Activated CD8-positive, alpha-beta memory T cell treated with anti-CD3 and anti-CD28 coated beads for 1 hour (primary cell): ENCODE measurements at regions not wholly inside any gene's neighbourhood (a gene's known extent, or its start where the extent isn't known, plus 50 kb on each side); places are given as distances from the start of the nearest gene placed in this dataset.
"Not testable (repeated sequence)": the region's sequence is repeated elsewhere in the genome, so short reads cannot be mapped to it uniquely, and the experiment has no call there.

Experiments
- DNase-seq, 2 donors: peaks; one replicate each; pipeline ENCODE4 v3.0.0-alpha.2; 2020; ENCODE audit warnings: low read depth in 1 of 2; ENCODE audit errors: extremely low read depth in 1 of 2

- DNase-seq, result no peak
Observed at GRCh38 chr9:75718677-75719076, 171.8 kb upstream of the PCSK5 start.

GRCh38 chr9:75728391-75728790 lies 162.1 kb upstream of the PCSK5 start:
- DNase-seq, result no peak

- DNase-seq, result no peak
Observed at GRCh38 chr9:75734802-75735201, 155.7 kb upstream of the PCSK5 start.

GRCh38 chr9:75739884-75740611 lies 150.4 kb upstream of the PCSK5 start:
- DNase-seq, result no peak

GRCh38 chr9:75743855-75744254 lies 146.6 kb upstream of the PCSK5 start:
- no peak for DNase-seq

- no peak for DNase-seq
Observed at GRCh38 chr9:75754080-75754479, 136.4 kb upstream of the PCSK5 start.

- no peak for DNase-seq
Observed at GRCh38 chr9:75775166-75775565, 115.3 kb upstream of the PCSK5 start.

GRCh38 chr9:75775966-75776691 lies 114.3 kb upstream of the PCSK5 start:
- DNase-seq, result no peak

GRCh38 chr9:75780185-75780584 lies 110.3 kb upstream of the PCSK5 start:
- no peak for DNase-seq

GRCh38 chr9:75788006-75788634 lies 102.4 kb upstream of the PCSK5 start:
- no peak for DNase-seq

GRCh38 chr9:75797085-75797580 lies 93.3 kb upstream of the PCSK5 start:
- no peak for DNase-seq

GRCh38 chr9:75798505-75798904 lies 92.0 kb upstream of the PCSK5 start:
- DNase-seq, result no peak

- no peak for DNase-seq
Observed at GRCh38 chr9:75803130-75803529, 87.3 kb upstream of the PCSK5 start.

- DNase-seq, result no peak
Observed at GRCh38 chr9:75810063-75810462, 80.4 kb upstream of the PCSK5 start.

- DNase-seq, result no peak
Observed at GRCh38 chr9:75811692-75812091, 78.8 kb upstream of the PCSK5 start.

- DNase-seq, result no peak
Observed at GRCh38 chr9:75812141-75812540, 78.3 kb upstream of the PCSK5 start.

- DNase-seq, result no peak
Observed at GRCh38 chr9:75814667-75815066, 75.8 kb upstream of the PCSK5 start.

- not testable (repeated sequence) for DNase-seq
Observed at GRCh38 chr9:75820471-75821115, 69.9 kb upstream of the PCSK5 start.

GRCh38 chr9:75823151-75823550 lies 67.3 kb upstream of the PCSK5 start:
- no peak for DNase-seq

- DNase-seq, result no peak
Observed at GRCh38 chr9:75824816-75825568, 65.5 kb upstream of the PCSK5 start.

- DNase-seq, result no peak
Observed at GRCh38 chr9:75826314-75826713, 64.2 kb upstream of the PCSK5 start.
